GF-D8 (cell line): ENCODE measurements at regions not wholly inside any gene's neighbourhood (a gene's known extent, or its start where the extent isn't known, plus 50 kb on each side); places are given as distances from the start of the nearest gene placed in this dataset.

Experiments used
- DNase-seq: peaks from one replicate; lab custom pipeline; 2025; lab: John Stamatoyannopoulos, UW

DNA sequence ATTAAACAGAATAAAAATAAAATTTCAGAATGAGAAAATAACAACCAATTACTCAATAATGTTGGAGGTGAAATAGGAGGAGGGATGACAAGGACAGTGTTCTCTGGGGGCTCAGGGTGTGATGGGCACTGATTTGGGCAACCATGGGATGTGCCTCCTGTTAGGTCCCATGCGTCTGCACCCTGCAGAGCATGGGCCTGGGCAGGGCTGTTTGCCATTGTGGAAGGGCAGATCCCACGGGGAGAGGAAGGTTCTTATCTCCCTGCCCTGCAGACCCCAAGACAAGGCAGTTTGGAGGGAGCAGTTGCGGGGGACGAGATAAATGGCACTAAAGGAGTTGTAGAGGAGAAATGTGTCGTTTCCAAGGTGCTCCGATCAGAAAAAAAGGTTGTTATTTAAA, 206.3 kb downstream of the THBS2 start:
- DNase-seq = no peak

DNA sequence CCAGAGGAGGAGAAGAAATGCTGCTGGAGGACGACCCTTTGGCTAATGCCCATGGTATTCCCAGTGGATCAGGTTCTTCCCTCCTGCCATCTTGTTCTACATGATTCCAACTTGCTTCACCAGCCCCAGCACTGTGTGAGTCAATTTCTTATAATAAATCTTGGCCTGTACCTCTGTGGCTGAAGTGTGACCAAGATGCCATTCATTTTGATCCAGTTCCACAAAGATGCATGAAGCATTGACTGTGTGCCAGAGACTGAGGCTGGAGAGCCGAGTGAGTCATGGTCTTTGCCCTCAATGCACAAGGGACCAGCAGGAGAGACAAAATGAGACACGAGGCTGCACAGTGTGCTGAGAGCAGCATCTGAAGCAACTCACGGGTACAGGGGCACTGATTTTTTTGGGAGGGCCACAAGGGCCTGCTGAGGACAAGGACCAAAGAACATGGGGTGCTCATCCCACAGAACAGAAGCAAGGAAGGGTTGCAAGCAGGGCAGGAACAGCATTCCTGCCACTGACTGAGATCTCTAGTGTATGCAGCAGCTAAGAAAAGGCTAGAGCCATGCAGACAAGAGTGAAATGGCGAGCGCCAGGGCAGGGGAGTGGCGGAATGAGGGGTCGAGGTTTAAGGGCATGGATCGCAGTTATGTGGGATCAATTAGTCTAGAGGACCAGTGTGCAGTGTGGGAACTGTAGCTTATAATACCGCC, 207.0 kb downstream of the THBS2 start:
- DNase-seq = no peak

DNA sequence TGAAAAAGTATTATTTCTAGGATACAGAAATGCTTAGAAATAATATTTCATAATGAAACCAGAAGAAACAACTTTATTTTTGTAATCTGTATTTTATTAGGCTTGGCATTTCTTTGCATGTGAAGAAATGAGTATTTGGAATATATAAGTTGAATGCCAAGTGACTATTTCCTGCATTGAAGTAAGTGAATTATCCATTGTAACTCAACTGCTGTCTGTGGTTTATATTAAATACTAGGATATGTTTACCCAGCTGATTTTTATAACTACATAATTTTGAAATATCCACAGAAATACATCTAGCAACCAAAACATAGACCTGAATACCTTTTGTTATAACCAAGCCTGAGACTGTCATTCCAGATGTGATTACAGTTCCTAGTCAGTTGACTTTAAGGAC, 207.6 kb downstream of the THBS2 start:
- DNase-seq = no peak

DNA sequence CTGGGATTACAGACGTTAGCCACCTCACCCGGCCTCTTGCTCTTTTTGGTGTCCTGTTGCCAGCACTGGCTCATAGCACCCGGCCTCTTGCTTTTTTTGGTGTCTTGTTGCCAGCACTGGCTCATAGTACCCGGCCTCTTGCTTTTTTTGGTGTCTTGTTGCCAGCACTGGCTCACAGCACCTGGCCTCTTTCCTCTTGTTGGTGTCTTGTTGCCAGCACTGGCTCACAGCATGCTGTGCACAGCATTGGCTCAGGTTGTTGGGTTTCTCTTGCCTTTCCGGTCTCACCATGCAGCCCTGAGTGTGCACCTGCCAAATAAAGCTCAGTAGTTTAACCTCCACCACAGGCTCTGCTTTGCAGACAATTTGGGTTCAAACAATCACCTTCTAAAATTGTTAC, 208.2 kb downstream of the THBS2 start:
- no peak for DNase-seq

DNA sequence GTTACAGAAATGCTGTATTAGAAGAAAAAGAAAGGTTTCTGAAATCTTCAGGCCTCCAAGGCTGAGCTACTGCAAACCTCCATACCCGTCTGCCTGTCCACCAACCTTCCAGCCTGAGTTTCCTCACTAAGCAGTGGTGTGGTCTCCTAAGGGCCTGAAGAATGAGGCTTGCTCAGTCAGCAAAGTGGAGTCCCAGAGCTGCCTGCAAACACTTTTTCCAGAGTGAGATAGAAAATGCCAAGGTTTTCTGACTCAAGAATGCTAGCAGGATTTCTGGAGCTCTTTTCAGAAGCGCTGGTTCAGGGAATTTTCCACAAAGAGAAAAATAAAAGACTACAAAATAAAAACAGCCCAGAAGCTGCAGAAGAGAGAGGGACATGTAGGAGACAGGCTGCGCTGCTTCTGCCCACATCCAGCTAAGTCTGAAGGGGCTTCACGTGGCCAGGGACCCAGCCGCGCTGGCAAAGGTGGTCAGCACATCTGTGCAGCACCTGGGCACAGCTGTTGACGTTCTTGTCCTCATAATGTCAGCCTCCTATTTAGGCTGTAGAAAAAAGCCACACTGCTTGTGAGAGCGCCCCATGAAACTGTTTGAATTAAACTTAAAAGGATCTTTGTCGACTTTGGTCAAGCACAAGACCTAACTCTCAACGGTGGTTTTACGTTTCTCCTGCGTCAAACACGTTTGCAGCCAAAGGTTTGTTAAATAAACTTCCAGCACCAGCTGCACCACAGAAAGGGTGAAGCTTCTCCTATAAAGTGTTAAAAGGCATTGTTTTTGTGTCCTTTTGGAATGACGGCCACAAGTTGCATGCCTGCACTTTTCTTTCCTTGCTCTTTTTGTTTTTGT, 209.0 kb downstream of the THBS2 start:
- DNase-seq = no peak

DNA sequence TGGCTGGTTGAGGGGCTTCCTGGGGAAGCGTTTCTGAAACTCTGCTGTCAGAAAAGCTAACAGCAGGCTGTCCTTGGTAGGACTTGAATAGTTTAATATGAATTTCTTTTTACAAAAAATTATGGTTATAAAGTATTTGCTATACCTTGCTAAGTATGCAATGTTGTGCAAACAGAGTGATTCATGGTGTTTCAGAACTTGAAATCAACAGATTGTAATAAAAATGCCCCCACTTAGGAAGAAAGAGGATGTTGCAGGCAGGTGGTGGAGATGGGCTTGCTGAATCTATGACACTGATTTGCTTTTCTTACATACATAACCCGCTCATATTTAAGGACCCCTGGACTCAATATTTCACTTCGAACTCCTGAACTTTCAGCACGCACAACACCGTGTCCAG, 211.6 kb downstream of the THBS2 start:
- DNase-seq = no peak

DNA sequence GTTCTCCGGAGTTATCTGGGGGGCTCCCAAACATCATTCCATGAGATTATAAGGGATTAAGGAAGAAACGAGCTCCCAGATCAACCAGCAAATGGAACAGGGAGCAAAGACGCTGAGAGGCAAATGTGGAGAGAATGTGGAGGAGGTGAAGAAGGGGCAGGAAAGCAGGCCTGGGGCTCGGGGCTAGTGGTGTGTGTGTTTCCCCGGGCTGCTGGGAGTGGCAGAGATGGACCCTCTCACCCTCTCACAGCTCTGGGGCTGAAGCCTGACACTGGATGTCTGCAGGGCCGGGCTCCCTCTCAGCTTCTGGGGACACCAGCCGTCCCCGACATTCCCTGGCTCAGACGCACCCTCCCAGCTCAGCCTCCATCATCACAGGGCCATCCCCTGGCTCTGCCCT, 212.6 kb downstream of the THBS2 start:
- DNase-seq = no peak

DNA sequence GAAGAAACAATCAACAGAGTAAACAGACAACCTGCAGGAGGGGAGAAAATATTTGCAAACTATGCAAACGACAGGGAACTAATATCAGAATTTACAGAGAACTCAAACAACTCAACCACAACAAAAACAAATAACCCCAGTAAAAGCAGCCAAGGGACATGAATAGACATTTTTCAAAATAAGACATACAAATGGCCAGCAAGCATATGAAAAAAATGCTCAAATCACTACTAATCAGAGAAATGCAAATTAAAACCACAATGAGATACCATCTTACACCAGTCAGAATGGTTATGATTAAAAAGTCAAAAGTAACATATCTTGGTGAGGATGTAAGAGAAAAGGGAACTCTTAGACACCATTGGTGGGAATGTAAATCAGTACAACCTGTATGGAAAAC, 215.0 kb downstream of the THBS2 start:
- DNase-seq = no peak

DNA sequence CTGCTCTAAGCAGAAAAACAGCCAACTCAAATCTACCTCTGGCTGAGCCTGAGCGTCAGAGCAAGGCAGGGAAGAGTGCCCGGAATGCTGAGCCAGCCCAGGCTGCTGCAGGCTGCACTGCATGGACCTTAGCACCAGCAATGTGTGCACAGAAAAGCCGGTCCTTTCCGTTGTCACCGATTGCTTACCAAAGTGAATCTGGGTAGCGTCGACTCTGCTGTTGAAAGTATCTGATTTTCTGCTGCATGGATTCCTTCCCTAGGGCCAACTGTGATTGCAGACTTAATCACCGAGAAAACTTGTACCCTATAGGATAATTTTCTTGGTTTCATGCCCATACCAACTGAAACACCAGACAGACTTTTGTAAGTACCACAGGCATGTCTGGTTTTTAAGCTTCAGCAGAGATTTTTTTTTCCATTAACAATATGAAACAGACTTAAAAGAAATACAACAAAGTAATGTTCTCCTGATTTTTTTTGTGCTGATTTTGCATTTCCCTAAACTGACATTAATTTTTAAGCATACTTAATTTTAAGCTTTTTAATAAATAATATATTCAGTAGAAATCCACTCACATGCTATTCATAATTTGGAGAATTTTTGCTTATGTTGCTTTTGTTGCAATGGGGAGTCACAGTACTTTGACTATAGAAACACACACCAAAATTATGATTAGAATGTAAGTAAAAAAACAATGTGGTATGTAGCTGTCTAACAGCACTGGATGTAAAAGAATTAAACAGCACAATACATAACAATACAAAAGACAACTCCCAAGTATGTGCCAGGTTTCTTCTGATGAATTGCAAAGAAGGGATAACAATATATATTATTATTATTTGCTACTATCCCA, 218.0 kb downstream of the THBS2 start:
- DNase-seq = no peak

DNA sequence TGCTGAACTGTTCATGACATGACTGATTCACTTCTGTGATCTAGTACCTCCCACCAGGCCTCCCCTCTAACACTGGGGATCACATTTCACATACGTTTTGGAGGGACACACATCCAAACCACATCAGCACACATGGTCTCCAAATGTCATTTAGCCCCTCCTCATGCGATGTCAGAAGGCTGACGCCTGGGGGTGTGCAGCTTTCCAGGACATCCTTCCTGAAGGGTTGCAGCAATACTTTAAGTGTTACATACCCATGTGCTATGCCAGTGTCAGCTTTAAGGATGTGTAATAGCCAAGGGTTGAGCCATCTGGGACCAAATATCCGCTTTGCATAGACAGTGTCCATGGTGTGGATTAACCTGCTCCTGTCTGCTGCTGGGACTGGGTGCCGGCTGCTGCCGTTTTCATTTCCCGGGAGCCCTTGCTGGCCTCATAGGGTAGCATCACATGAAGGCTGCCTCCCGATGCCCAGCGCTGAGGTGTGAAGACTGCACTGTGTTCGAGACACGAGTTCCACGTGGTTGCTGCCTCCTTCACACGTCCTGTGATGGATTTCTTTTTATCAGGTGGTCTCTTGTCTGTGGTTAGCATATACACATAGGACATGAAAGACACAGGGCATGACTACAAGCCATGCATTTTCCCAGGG, 219.0 kb downstream of the THBS2 start:
- DNase-seq = no peak

DNA sequence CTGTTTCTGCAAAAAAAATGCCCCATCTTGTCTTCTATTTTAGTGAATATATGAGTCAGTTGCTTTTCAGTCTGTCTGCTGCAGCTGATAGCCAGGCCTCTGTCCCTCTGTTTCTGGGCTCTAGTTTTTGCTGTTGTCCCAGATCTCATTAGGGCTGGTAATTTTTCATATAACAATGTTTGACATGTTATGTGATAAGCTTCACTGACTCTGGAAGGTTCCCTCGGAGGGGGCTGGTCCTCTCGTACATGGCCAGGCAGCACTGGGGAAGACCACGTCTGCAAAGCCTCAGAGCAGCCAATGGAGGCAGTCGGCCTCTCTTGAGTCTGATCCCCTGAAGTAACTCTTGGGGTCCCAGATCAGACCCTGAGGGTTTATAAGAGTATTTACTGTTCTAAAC, 223.8 kb downstream of the THBS2 start:
- no peak for DNase-seq

DNA sequence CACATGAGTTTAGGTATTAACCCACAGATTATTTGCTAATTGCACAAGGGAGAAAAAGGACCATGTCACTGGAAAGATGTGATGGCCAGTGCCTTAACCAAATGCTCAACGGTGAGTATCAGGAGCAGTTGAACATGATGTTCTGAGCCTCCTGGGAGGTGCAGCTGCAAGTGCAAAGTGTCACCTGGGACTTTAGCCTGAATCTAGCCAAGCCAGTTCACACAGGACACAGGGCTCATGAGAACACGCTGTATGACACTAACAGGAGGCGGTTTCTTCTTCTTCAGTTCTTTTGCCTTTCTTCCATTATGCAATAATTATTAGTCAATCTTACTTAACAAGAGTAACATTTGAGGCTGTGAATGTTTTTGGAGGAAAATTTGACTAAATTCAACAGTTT, 225.3 kb downstream of the THBS2 start:
- DNase-seq = no peak

DNA sequence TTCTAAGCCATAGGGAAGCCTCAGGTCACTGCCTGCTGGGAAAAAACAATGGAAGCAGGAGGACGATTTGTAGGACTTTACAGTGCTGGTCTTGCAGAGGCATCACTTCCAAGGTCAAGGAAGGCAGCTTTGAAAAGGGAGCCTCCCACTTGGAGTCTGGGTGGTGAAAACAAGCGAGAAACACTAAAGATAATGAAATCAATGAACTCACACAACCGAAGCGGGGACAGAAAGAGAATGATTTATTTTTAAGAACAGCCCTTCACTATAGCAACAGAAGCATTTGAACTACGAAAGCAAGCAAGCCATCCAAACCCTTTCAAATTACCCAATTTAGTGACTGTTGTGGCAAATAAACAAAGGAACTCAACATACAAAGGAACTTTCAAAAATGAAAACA, 227.5 kb downstream of the THBS2 start:
- no peak for DNase-seq

DNA sequence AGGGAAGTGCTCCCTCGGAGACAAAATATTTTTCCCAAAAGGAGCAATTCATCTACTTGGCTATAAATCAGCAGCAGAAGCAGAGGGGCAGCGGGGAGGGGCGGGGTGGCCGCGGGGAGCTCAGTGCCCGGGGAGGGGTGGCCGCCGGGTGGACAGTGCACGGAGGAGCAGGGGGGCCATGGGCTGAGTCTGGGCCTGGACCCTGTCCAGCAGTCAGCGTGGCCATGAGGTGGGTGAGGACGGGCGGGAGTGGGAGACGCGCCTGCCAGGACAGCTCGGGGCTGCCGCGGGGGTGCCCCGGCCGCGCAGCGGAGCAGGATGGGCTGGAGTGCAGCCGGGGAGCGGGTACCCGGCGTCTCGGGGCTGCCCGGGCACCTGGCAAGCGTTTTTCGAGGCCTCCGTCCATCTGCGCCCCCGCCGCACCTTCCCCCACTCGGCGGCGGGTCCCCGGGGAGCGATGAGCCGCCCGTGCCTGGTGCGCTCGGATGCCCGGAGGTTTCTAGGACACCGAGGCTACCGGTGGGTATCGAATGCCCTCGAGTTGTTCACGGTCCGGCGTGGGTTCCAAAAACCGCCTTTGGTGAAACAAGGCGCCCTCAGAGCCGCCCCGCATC, 229.5 kb downstream of the THBS2 start:
- no peak for DNase-seq

DNA sequence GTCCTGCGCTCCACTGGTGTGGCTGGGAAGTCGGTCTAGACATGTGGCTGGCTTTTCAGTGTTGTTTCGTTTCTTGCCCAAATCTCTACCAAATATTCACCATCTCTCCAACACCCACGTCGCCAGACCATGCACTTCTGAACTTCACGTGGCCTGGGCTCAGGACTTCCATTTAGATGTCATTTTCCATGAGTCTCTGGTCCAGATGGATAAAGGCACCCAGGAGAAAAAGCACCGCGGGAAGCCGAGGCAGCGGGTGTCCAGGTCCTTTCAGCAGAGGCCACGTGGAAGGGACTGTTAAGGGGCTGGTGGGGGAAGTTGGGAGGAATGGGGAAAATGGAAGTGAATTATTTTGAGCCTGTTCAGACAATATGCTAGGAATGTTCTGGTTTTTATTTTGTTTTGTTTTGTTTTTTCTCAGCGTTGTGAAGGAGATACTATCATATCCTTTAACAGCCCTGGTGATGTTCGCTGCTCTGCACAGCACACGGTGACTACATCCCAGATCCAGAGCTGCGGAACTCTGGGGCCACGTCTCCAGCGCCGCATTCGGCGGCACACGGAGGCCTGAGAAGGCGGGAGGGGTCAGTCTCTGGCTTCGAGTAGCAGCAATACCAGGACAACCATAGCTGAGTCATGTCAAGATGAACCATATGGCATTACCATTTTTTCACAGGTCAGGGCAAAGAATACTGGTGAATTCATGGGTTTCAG, 230.3 kb downstream of the THBS2 start:
- no peak for DNase-seq

DNA sequence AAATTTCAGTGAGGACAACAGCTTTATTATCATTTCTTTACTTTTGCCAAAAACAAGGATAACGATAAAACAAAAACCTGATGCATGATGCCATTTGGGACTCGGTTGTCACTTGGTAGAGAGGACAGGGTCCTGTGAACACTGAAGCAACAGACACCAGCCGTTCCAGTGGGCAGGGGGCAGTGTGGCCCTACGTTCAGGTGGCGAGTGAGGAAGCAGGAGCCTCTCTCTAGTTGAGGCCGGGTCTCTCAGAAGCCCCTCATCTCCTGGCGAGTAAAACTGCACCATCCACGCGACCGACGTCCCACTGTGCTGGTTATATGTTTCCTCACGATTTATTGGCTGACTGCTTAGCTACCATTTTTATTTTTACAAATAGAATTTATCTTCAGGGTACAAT, 231.6 kb downstream of the THBS2 start:
- DNase-seq = no peak

DNA sequence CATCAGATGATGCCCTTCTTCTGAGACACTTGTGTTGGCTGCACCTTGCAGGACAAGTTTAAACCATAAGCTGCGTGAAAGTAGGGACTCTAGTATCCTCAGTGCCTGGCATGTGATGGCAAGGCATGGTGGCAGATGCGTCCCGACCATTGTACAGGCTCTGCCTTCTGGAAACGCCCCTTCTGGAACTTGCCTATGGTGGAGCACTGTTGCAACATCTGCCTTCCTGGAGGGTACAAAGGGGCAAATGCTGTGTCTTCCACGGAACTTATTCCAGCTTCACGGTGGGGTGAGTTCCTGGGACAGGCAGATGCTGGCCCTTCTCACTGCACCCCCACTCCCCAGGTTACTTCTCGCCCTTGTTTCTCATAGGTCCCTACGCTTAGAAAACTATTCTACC, 232.8 kb downstream of the THBS2 start:
- DNase-seq = no peak

DNA sequence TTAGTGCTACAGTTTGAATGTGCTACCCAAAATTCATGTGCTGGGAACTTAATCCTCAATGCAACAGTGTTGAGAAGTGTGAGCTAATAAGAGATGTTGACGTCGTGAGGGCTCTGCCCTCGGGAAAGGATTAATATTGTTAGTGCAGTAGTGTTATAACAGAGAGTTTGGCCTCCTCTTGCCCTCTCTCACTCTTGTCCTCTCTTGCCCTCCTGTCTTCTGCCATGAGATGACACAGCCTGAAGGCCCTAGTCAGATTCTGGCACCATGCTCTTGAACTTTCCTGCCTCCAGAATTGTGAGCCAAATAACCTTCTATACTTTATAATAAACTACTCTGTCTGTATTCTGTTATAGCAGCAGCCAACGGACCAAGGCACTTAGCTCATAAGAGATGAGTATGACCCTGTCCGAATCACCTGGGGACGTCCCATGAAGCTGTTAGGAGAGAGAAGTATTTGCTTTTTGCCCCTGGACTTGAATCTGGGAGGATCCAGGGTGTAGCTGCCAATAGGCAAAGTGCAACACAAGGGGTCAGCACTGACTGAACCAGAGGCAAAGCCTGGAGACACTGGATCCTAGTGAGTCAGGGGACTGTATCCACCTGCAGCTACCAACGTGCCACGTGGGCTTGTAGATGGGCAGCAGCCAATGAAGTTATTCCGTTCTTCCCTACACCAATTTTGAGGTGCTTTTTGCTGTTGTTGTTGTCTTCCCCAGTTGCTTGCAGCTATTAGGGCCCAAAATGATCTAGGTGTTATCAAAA, 233.7 kb downstream of the THBS2 start:
- DNase-seq = no peak

DNA sequence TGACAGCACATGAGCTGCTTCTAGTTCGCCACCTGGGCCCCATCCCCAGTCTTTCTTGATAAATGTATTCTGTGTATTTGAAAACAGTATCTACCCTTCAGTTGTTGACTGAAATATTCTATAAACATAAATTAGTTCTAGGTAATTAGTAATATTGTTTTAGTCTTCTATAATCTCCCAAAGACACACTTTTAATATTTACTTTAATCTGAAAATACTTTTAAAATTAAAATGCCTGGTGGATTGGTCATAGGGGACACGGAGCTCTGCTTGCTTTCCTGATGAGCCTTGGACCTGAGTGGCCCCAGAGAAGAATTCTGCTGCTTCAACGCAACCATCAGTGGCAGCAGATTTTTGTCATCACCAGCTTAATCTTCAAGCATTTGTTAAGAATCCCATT, 234.5 kb downstream of the THBS2 start:
- no peak for DNase-seq

DNA sequence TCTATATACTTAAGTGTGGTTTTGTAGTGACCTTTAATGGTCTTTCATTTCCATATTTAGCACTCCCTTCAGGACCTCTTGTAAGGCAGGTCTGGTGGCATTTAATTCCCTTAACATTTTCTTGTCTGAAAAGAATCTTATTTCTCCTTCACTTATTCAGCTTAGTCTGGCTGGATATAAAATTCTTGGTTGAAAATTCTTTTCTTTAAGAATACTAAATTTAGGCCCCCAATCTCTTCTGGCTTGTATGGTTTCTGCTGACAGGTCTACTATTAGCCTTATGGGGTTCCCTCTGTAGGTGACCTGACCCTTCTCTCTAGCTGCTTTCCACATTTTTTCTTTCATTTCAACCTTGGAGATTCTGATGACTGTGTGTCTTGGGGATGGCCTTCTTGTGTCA, 236.9 kb downstream of the THBS2 start:
- DNase-seq = no peak
